ENCODE measurements at regions not wholly inside any gene's neighbourhood (a gene's known extent, or its start where the extent isn't known, plus 50 kb on each side); places are given as distances from the start of the nearest gene placed in this dataset.
"Not testable (repeated sequence)": the region's sequence is repeated elsewhere in the genome, so short reads cannot be mapped to it uniquely, and the experiment has no call there.

- DNase-seq (ENCODE audit: low read depth in 2 of 2), result no peak
Observed at GRCh38 chr3:87727783-87728182, 331.0 kb downstream of the CGGBP1 start.

GRCh38 chr3:87719060-87719459 is 339.7 kb downstream of the CGGBP1 start:
- no peak for DNase-seq (ENCODE audit: low read depth in 2 of 2)

GRCh38 chr3:87710511-87710910 is 348.3 kb downstream of the CGGBP1 start:
- no peak for DNase-seq (ENCODE audit: low read depth in 2 of 2)

- no peak for DNase-seq (ENCODE audit: low read depth in 2 of 2)
Observed at GRCh38 chr3:87710028-87710427, 348.8 kb downstream of the CGGBP1 start.

GRCh38 chr3:87706176-87706575 is 352.6 kb downstream of the CGGBP1 start:
- no peak for DNase-seq (ENCODE audit: low read depth in 2 of 2)

GRCh38 chr3:87702600-87702999 is 356.2 kb downstream of the CGGBP1 start:
- DNase-seq (ENCODE audit: low read depth in 2 of 2), result no peak

- no peak for DNase-seq (ENCODE audit: low read depth in 2 of 2)
Observed at GRCh38 chr3:87696124-87697013, 362.4 kb downstream of the CGGBP1 start.

GRCh38 chr3:87694678-87695077 is 364.1 kb downstream of the CGGBP1 start:
- DNase-seq (ENCODE audit: low read depth in 2 of 2), result no peak

GRCh38 chr3:87691109-87691508 is 367.7 kb downstream of the CGGBP1 start:
- DNase-seq (ENCODE audit: low read depth in 2 of 2), result no peak

GRCh38 chr3:87678984-87679660 is 379.7 kb downstream of the CGGBP1 start:
- DNase-seq (ENCODE audit: low read depth in 2 of 2), result not testable (repeated sequence)

- no peak for DNase-seq (ENCODE audit: low read depth in 2 of 2)
Observed at GRCh38 chr3:87674397-87675161, 384.2 kb downstream of the CGGBP1 start.

- DNase-seq (ENCODE audit: low read depth in 2 of 2), result no peak
Observed at GRCh38 chr3:87673132-87673531, 385.7 kb downstream of the CGGBP1 start.

GRCh38 chr3:87654184-87654583 is 377.8 kb upstream of the POU1F1 start:
- no peak for DNase-seq (ENCODE audit: low read depth in 2 of 2)

GRCh38 chr3:87653138-87653537 is 376.8 kb upstream of the POU1F1 start:
- not testable (repeated sequence) for DNase-seq (ENCODE audit: low read depth in 2 of 2)

- DNase-seq (ENCODE audit: low read depth in 2 of 2), result no peak
Observed at GRCh38 chr3:87634426-87634825, 358.0 kb upstream of the POU1F1 start.

GRCh38 chr3:87627316-87627715 is 350.9 kb upstream of the POU1F1 start:
- no peak for DNase-seq (ENCODE audit: low read depth in 2 of 2)

GRCh38 chr3:87626546-87626945 is 350.2 kb upstream of the POU1F1 start:
- DNase-seq (ENCODE audit: low read depth in 2 of 2), result no peak

GRCh38 chr3:87625876-87626275 is 349.5 kb upstream of the POU1F1 start:
- DNase-seq (ENCODE audit: low read depth in 2 of 2), result no peak

GRCh38 chr3:87624860-87625259 is 348.5 kb upstream of the POU1F1 start:
- no peak for DNase-seq (ENCODE audit: low read depth in 2 of 2)

- no peak for DNase-seq (ENCODE audit: low read depth in 2 of 2)
Observed at GRCh38 chr3:87621667-87622066, 345.3 kb upstream of the POU1F1 start.

GRCh38 chr3:87615506-87615905 is 339.1 kb upstream of the POU1F1 start:
- DNase-seq (ENCODE audit: low read depth in 2 of 2), result no peak

- no peak for DNase-seq (ENCODE audit: low read depth in 2 of 2)
Observed at GRCh38 chr3:87614998-87615397, 338.6 kb upstream of the POU1F1 start.

All from stimulated activated CD8-positive, alpha-beta memory T cell treated with anti-CD3 and anti-CD28 coated beads, Interleukin-7, amount 100 ng/mL, for 4 hours (primary cell).